RWPE2 (cell line): ENCODE measurements at regions not wholly inside any gene's neighbourhood (a gene's known extent, or its start where the extent isn't known, plus 50 kb on each side); places are given as distances from the start of the nearest gene placed in this dataset.
"Not testable (repeated sequence)": the region's sequence is repeated elsewhere in the genome, so short reads cannot be mapped to it uniquely, and the experiment has no call there.

Experiments
- ATAC-seq: fragments of 200-7000 bp; cut with Tn5 transposase; 3 replicates; pipeline ENCODE4 v1.9.1; 2021; ENCODE audit warnings: low read depth
- DNase-seq: peaks from one replicate; pipeline ENCODE4 v3.0.0-alpha.2; 2020; ENCODE audit warnings: low spot score
- H3K27ac ChIP-seq: fragments of 450-650 bp; 2 replicates; pipeline ENCODE4 v1.5.1; 2017; ENCODE audit warnings: mild to moderate bottlenecking; ENCODE audit not compliant: poor library complexity, severe bottlenecking
- H3K27me3 ChIP-seq: fragments of 250-450 bp; sonication (Bioruptor Pico); 2 replicates; pipeline ENCODE4 v1.5.1; 2021; ENCODE audit warnings: mild to moderate bottlenecking, moderate library complexity; ENCODE audit not compliant: insufficient read depth, poor library complexity, severe bottlenecking
- H3K36me3 ChIP-seq: fragments of 250-450 bp; sonication (Bioruptor Pico); 2 replicates; pipeline ENCODE4 v1.5.1; 2020; ENCODE audit warnings: low read depth, mild to moderate bottlenecking, moderate library complexity
- H3K4me1 ChIP-seq: fragments of 250-450 bp; sonication (Bioruptor Pico); 2 replicates; pipeline ENCODE4 v1.5.1; 2021; ENCODE audit warnings: mild to moderate bottlenecking, moderate library complexity; ENCODE audit not compliant: insufficient read depth, poor library complexity, severe bottlenecking
- H3K4me3 ChIP-seq: fragments of 250-450 bp; sonication (Bioruptor Pico); 2 replicates; pipeline ENCODE4 v1.5.1; 2021; ENCODE audit warnings: mild to moderate bottlenecking, moderate library complexity; ENCODE audit not compliant: severe bottlenecking
- H3K9me3 ChIP-seq: fragments of 250-450 bp; sonication (Bioruptor Pico); 2 replicates; pipeline ENCODE4 v1.5.1; 2021; ENCODE audit warnings: mild to moderate bottlenecking, moderate library complexity; ENCODE audit not compliant: severe bottlenecking
- CTCF ChIP-seq: fragments of 450-650 bp; IDR thresholded peaks from one replicate; pipeline ENCODE4 v1.5.1; 2017; ENCODE audit warnings: mild to moderate bottlenecking, moderate library complexity; ENCODE audit not compliant: poor library complexity, severe bottlenecking

GRCh38 chr10:65065278-65065677 lies 1544.1 kb downstream of the REEP3 start:
- TF ChIP-seq CTCF = no peak
- H3K4me3 ChIP-seq = no peak overlapping the region
- ATAC-seq (no peak), DNase-seq (no peak)
- no peaks in the 10 kb centered on the region for H3K36me3 ChIP-seq
- no peaks in the 10 kb centered on the region for H3K9me3 ChIP-seq
- H3K4me1 ChIP-seq = no peaks in the 10 kb centered on the region
- H3K27me3 ChIP-seq = no peaks in the 10 kb centered on the region
- H3K27ac ChIP-seq = no peak overlapping the region

GRCh38 chr10:65083222-65083621 lies 1562.0 kb downstream of the REEP3 start:
- H3K4me3 ChIP-seq = no peak overlapping the region
- no peak overlapping the region for H3K27ac ChIP-seq
- no peaks in the 10 kb centered on the region for H3K27me3 ChIP-seq
- H3K36me3 ChIP-seq = no peaks in the 10 kb centered on the region
- H3K4me1 ChIP-seq = no peaks in the 10 kb centered on the region
- no peak for TF ChIP-seq CTCF
- no peak for ATAC-seq
- no peak for DNase-seq
- H3K9me3 ChIP-seq = no peaks in the 10 kb centered on the region

- DNase-seq (no peak), ATAC-seq (no peak)
- H3K9me3 ChIP-seq = no peaks in the 10 kb centered on the region
- H3K27me3 ChIP-seq = no peaks in the 10 kb centered on the region
- no peaks in the 10 kb centered on the region for H3K4me1 ChIP-seq
- no peaks in the 10 kb centered on the region for H3K36me3 ChIP-seq
- no peak for TF ChIP-seq CTCF
- no peak overlapping the region for H3K4me3 ChIP-seq
- H3K27ac ChIP-seq = no peak overlapping the region
These were observed 1569.8 kb downstream of the REEP3 start for GRCh38 chr10:65090991-65091390.

- H3K36me3 ChIP-seq = no peaks in the 10 kb centered on the region
- no peaks in the 10 kb centered on the region for H3K4me1 ChIP-seq
- no peak for TF ChIP-seq CTCF
- no peak overlapping the region for H3K4me3 ChIP-seq
- ATAC-seq (no peak), DNase-seq (no peak)
- no peaks in the 10 kb centered on the region for H3K9me3 ChIP-seq
- no peaks in the 10 kb centered on the region for H3K27me3 ChIP-seq
- no peak overlapping the region for H3K27ac ChIP-seq
These were observed 1578.9 kb downstream of the REEP3 start for GRCh38 chr10:65100146-65100545.

- not testable (repeated sequence) for H3K4me3 ChIP-seq, H3K4me1 ChIP-seq, H3K9me3 ChIP-seq, H3K27ac ChIP-seq, ATAC-seq, H3K27me3 ChIP-seq, H3K36me3 ChIP-seq, DNase-seq
These were observed 1579.7 kb downstream of the REEP3 start for GRCh38 chr10:65100881-65101280.
